GM12865 (cell line): ENCODE measurements at regions not wholly inside any gene's neighbourhood (a gene's known extent, or its start where the extent isn't known, plus 50 kb on each side); places are given as distances from the start of the nearest gene placed in this dataset.

Source experiments
- DNase-seq: peaks from one replicate; pipeline ENCODE4 v3.0.0; 2010; ENCODE audit warnings: low read depth
- H3K4me3 ChIP-seq: 2 replicates; pipeline ENCODE4 v1.5.1; 2011; ENCODE audit warnings: mild to moderate bottlenecking, low read depth, low read length, control low read depth
- CTCF ChIP-seq: IDR thresholded peaks from 2 replicates; pipeline ENCODE4 v1.5.1; 2011; ENCODE audit warnings: low read length, control low read depth, low read depth, inconsistent platforms; ENCODE audit not compliant: insufficient read depth; ENCODE audit errors: missing control alignments

- no peak overlapping the region for H3K4me3 ChIP-seq
- TF ChIP-seq CTCF, result no peak
- no peak for DNase-seq
Measured at GRCh38 chr5:75952291-75952690, 130.9 kb upstream of the SV2C start.

- DNase-seq, result no peak
Measured at GRCh38 chr5:75951716-75952115, 131.5 kb upstream of the SV2C start.

GRCh38 chr5:75951158-75951557 is 132.0 kb upstream of the SV2C start:
- H3K4me3 ChIP-seq, result no peak overlapping the region
- TF ChIP-seq CTCF, result no peak
- DNase-seq, result no peak

More at GRCh38 chr5:75951716-75952115, 131.5 kb upstream of the SV2C start:
- TF ChIP-seq CTCF, result no peak
- no peak overlapping the region for H3K4me3 ChIP-seq

- H3K4me3 ChIP-seq, result no peak overlapping the region
- no peak for DNase-seq
- no peak for TF ChIP-seq CTCF
Measured at GRCh38 chr5:75948438-75948837, 134.7 kb upstream of the SV2C start.

- H3K4me3 ChIP-seq, result no peak overlapping the region
- no peak for DNase-seq
- TF ChIP-seq CTCF, result no peak
Measured at GRCh38 chr5:75940418-75940817, 142.8 kb upstream of the SV2C start.

- no peak for DNase-seq
- H3K4me3 ChIP-seq, result no peak overlapping the region
- TF ChIP-seq CTCF, result no peak
Measured at GRCh38 chr5:75935572-75935971, 147.6 kb upstream of the SV2C start.

- no peak overlapping the region for H3K4me3 ChIP-seq
- DNase-seq, result no peak
- no peak for TF ChIP-seq CTCF
Measured at GRCh38 chr5:75933489-75933888, 149.7 kb upstream of the SV2C start.
